DND-41 (cell line): ENCODE measurements at regions not wholly inside any gene's neighbourhood (a gene's known extent, or its start where the extent isn't known, plus 50 kb on each side); places are given as distances from the start of the nearest gene placed in this dataset.

ENCODE experiments used
- EZH2 ChIP-seq: IDR thresholded peaks from 3 replicates; pipeline ENCODE4 v1.6.1; 2012; ENCODE audit warnings: borderline replicate concordance, low read depth, mild to moderate bottlenecking, moderate library complexity, low read length, inconsistent platforms; ENCODE audit not compliant: severe bottlenecking
- TF ChIP-seq, protein P1 (sequence below): IDR thresholded peaks from 2 replicates; pipeline ENCODE4 v1.5.1; 2012; ENCODE audit warnings: borderline replicate concordance, low read length, moderate library complexity, mild to moderate bottlenecking; ENCODE audit not compliant: poor library complexity, severe bottlenecking; ENCODE audit errors: extremely low read depth

DNA sequence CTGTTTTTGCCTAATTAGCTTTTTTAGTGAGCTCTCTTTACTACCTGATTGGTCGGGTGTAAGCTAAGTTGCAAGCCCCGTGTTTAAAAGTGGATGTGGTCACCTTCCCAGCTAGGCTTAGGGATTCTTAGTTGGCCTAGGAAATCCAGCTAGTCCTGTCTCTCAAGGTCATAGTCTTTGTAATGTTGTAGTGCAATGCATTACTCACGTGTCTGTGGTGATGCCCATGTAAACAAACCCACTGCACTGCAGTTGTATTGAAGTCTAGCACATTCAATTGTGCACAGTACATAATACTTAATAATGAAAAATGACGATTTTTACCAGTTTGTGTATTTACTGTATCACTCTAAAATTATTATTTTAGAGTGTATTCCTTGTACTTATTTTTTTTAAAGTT, 335.5 kb downstream of the NUAK1 start:
- TF ChIP-seq, protein P1, sequence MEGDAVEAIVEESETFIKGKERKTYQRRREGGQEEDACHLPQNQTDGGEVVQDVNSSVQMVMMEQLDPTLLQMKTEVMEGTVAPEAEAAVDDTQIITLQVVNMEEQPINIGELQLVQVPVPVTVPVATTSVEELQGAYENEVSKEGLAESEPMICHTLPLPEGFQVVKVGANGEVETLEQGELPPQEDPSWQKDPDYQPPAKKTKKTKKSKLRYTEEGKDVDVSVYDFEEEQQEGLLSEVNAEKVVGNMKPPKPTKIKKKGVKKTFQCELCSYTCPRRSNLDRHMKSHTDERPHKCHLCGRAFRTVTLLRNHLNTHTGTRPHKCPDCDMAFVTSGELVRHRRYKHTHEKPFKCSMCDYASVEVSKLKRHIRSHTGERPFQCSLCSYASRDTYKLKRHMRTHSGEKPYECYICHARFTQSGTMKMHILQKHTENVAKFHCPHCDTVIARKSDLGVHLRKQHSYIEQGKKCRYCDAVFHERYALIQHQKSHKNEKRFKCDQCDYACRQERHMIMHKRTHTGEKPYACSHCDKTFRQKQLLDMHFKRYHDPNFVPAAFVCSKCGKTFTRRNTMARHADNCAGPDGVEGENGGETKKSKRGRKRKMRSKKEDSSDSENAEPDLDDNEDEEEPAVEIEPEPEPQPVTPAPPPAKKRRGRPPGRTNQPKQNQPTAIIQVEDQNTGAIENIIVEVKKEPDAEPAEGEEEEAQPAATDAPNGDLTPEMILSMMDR, result no peak
- no peak for TF ChIP-seq EZH2
